NCI-H524 treated with DMSO at 0.1 percent for 48 hours (cell line): ENCODE measurements at regions not wholly inside any gene's neighbourhood (a gene's known extent, or its start where the extent isn't known, plus 50 kb on each side); places are given as distances from the start of the nearest gene placed in this dataset.

Experiments used
- DNase-seq: peaks from one replicate; lab custom pipeline; 2025; lab: John Stamatoyannopoulos, UW

DNA sequence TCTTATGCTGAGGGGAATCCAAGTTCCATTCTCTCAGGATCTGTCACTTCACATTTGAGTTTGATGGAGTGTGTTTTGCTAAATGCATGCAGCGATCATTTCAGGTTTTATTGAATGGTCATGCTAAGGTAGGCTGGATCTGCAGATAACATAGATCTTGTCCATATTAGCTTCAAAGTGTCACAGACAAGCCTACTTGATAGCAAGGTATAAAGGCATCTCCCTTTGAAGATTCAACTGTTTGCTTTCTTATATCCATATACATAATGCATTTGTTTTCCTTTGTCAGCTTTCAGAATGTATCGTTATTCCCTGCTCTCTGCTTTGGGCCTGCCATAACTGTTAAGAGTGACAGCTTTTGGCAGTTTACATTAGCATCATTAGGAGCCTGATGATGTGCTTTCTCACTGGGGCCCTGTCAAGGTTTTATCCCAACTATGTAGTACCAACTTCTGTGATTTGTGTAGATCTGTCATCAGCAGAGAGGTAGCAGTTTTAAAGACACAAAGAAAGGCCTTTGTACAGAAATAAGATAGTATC is 604.3 kb upstream of the CDH7 start:
- DNase-seq, result no peak

DNA sequence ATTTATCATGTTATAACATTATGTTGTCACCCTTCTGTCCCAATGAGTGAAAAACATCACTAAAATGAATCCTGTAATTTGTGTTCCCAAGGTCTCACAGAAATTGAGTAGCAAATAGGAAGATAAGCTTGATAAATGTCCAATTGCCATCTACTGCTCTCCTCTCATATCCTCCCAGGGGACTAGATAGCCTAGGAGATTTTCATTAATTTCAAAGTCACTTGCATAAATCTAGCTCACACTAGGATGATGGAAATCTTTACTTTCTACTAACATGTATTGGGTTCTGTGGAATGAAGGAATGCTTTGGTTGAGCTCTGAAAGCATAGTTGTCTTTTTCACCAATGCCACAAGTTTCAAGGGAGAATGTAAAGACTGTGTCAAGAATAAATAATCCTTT is 605.5 kb upstream of the CDH7 start:
- no peak for DNase-seq

DNA sequence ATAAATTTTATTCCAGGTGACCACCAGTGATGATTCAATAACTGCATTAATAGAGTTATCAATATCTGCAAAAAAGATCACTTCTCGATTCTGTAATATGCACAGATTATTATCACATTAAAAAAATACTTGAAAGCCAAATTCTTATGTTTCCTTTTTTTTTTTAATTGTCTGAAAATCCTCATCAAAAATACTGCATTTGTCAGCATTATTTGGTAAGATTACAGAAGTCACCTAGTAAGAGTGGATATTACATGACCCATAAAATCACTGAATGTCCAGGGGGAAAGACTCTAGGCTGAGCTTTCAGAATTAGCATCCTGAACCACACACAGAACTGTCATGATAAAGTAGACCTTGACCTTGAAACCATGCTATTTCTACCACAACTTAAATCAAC is 617.2 kb upstream of the CDH7 start:
- no peak for DNase-seq

- DNase-seq, result no peak
Measured at GRCh38 chr18:65124633-65125032, 626.2 kb upstream of the CDH7 start.

DNA sequence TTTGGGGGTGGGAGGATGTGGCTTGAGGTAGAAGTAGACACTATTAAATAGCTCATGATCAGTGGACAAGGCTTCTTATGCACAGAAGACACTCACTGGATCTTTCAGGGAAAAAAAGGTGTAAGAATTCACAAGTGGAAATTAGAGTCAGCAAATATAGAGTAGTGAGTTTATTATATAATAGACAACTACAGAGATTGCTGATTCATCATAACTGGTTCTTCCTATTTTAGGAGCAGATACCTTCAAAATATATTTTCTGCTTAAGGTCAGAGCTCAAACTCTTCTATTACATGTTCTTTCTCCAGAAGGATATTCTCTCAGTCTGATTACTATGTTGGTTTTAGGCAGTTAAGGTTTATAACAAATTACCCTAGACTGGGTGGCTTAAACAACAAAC is 646.9 kb upstream of the CDH7 start:
- DNase-seq, result no peak

DNA sequence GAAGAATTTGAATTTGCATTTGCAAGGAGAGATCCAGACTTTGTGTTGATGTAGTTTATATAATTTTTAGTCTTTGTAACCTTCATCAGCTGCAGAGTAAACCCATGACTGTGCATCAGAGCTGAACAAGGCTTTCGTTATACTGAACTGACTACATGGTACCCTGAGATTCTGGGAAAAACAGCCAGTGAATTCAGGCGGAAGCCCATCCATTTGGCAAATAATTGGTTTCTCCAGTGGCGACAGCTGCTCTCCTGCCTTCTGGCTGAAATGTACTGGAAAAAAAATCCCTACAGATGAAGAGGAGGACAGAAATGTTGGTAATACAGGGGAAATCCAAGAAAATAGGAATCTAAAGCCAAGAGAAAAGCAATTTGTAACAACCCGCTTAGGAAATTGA is 657.5 kb upstream of the CDH7 start:
- DNase-seq, result no peak

- DNase-seq, result no peak
Measured at GRCh38 chr18:65091744-65092329, 659.0 kb upstream of the CDH7 start.

DNA sequence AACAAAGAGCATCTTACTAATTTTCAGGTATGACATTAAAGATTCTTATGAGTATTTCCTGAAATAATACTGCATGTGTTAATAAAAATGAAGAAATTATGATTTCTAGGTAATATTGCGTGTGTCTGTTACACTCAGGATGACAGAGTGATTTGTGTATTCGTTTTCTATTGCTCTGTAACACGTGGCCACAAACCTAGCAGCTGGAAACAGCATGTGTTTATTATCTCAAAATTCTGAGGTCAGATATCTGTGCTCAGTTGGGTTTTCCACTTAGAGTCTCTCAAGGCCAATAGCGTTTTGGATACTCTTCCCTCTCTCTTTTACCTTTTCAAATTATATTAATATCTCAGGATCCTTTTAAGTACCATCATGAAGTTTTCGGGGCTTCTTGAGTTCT is 667.9 kb upstream of the CDH7 start:
- no peak for DNase-seq

- no peak for DNase-seq
Measured at GRCh38 chr18:65081786-65082185, 669.0 kb upstream of the CDH7 start.

DNA sequence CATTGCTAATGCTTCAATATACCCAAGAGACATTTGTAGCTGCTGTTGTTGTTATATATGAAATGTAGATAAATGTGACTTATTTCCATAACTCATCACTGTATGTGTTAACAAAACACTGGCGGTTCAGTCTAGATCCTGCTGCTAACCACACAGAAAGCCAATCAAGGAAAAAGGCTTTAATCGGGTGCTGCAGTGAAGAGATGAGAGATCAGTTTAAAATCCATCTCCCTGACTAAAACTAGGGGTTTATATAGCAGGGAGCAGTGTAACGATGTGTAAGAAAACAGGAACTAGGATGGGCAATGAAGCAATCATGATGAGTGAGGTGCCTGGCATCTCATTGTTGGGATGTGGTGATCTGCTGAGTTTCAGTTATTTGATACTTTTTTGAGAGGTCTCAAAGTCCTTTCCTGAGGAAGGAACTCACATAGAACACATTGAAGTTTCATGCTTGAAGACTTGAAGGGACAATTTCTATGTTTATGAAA is 677.7 kb upstream of the CDH7 start:
- DNase-seq, result no peak

- DNase-seq, result no peak
Measured at GRCh38 chr18:65057439-65058083, 693.3 kb upstream of the CDH7 start.

DNA sequence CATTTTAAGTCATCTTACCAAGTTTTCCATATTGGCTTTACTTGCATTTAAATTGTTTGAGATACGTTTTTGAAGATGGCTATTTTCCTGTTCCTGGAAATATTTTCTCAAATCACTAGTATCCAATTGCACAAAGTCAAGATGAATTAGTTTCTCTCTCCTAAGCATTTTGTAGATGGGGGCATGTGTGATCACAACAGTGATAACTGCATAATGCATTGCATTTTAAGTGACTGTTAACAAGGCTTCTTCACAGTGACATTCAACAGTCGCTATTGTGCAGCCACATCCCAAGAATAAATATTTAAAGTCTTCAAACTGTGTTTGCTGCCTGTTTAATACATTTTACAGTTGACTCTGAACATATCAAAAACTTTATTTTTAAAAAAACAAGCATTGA is 694.2 kb upstream of the CDH7 start:
- no peak for DNase-seq

DNA sequence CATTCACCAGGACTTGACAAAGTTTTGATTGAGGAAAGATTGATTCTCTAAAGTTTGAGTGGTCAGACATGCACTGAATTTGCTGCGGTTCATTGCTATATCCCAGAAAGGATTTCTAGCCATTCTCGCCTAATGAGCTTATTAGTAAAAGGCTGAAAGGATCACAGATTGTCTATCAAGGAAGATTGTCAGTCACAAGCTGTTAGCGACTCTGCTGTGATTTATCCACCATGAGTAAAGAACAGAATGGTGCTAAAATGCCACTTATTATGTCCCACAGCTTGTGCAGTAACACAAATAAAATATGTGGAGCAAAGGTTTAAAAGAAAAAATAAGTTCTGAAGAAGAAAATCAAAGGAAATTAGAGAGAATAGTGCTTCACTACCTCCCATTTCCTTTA is 701.2 kb upstream of the CDH7 start:
- DNase-seq, result no peak

DNA sequence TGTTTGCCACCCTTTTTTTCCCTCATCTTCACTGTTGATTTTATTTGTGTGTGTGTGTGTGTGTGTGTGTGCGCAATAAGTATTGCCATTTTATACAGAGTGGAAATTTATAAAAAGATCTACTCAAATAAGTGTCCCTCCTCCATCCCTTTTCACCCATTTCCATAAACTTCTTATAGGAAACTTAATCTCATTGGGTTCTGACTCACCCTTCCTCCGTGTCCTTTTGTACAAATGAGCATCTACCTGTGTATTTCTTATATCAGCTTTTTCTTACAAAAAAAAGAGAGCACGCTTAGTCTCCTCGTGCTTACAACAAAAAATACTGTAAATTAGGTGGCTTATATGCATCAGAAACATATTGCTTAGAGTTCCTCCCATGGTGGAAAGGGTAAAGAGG is 711.2 kb upstream of the CDH7 start:
- no peak for DNase-seq

DNA sequence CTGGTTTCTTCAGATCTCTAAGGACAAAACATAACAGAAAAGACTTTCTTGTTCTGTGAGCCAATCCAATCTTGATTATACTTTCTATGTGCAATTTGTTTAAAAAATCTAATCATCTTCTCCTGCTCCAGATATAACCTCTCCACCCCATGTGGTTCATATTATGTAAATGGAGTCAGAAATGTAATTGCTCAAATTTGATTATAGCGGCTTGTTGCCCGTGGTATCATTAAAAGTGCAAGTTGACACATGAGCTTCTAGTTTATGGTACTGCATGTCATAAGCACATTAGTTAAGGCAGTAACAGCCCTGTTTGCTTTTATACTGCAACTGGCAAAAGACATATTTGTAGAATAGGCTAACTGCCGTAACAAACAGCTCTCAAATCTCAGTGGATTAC is 715.1 kb upstream of the CDH7 start:
- no peak for DNase-seq

- no peak for DNase-seq
Measured at GRCh38 chr18:65025756-65026155, 725.1 kb upstream of the CDH7 start.

- no peak for DNase-seq
Measured at GRCh38 chr18:65021021-65021420, 729.8 kb upstream of the CDH7 start.

DNA sequence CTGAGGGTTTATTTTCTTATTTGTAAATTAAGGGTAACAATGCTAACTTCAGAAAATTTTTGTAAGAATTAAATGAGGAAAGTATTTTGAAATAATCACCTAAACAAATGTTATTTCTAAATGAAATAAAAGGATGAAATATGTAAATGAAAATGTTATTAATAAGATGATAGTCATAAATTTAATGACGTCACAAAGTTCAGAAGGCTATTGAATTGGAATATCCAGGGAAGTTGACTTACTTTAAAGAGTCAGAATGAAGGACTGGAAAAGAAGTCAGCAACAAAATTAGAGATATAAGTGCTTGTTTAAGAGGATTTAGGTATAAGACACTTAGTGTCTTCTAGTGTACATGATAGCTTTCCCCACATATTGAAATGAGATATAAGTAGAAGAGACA is 732.6 kb upstream of the CDH7 start:
- no peak for DNase-seq

- DNase-seq, result no peak
Measured at GRCh38 chr18:65017372-65017760, 733.4 kb upstream of the CDH7 start.

DNA sequence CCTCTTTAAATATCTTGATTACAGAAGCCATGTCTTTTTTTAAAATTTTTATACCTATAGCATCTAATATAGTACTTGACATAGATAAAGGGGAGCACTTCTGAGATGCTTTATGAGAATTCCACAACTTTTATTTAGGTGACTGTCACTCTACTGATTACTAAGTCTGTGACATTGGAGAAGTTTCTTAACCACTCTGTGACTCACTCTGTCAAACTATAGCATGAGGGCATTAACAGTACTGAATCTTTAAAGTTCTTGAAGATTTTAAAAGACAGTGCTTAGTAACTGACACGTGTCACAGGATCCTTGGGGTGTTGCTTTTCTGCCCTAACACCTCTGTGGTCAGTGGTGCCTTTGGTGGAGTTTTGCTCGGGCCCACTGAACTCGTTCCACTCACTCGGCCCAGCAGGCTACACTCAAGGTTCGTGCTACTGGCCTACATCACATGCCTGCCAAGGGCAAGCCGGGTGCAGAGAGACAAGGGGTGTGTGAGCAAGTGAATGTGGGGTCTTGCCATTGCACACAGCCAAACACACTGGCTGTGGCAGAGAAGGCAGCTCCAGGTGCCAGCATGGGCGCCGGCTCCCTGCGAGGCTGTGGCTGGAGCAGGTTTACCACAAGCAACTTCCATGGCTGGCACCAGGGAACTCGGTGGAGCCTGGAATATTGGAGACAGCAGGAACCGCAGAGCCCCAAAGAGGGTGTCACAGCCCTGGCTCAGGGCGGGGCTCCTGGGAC is 734.0 kb upstream of the CDH7 start:
- no peak for DNase-seq

GRCh38 chr18:64994370-64994769 is 756.4 kb upstream of the CDH7 start:
- no peak for DNase-seq

DNA sequence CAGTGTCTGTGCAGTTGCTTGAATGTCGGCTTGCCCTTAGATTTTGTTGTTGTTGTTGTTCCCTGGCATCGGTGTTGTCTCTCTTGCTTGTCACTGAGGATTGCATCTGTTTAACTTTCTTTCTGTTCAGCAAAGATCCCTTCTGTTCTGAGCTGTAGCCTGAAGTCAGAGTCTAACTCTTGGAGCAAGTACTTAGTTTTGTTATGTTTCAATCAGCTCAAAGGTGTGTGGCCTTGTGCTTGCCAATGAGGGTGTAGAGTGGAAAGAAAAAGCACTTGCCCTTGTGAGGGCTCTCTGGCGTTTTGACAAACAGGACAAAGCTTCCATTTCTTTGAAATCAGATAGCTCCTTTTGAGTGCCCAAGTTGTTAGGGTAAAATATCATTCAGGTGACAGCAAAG is 757.1 kb upstream of the CDH7 start:
- DNase-seq, result no peak

GRCh38 chr18:64992654-64993053 is 758.2 kb upstream of the CDH7 start:
- DNase-seq, result no peak
